ENCODE measurements at regions not wholly inside any gene's neighbourhood (a gene's known extent, or its start where the extent isn't known, plus 50 kb on each side); places are given as distances from the start of the nearest gene placed in this dataset.

- Histone ChIP-seq H3K4me3 (ENCODE audit: low read depth, low read length) (no peak overlapping the region), H3K36me3 (ENCODE audit: control insufficient read depth, insufficient read depth, low read length) (no peaks in the 10 kb centered on the region), H3K27ac (ENCODE audit: low read depth, low read length) (no peak overlapping the region), H3K4me1 (ENCODE audit: control insufficient read depth, insufficient read depth, low read length) (peaks cover 6% of the 10 kb centered on the region), H3K9me3 (ENCODE audit: control insufficient read depth, insufficient read depth, low read depth, low read length) (no peaks in the 10 kb centered on the region), H3K9ac (ENCODE audit: low read length) (no peak overlapping the region), H3K27me3 (ENCODE audit: control insufficient read depth, insufficient read depth, low read length) (no peaks in the 10 kb centered on the region)
Measured at GRCh38 chr10:52542906-52543305, 228.8 kb downstream of the DKK1 start.

- Histone ChIP-seq H3K4me3 (ENCODE audit: low read depth, low read length) (no peak overlapping the region), H3K27me3 (ENCODE audit: control insufficient read depth, insufficient read depth, low read length) (no peaks in the 10 kb centered on the region), H3K4me1 (ENCODE audit: control insufficient read depth, insufficient read depth, low read length) (no peaks in the 10 kb centered on the region), H3K27ac (ENCODE audit: low read depth, low read length) (no peak overlapping the region), H3K9me3 (ENCODE audit: control insufficient read depth, insufficient read depth, low read depth, low read length) (no peaks in the 10 kb centered on the region), H3K36me3 (ENCODE audit: control insufficient read depth, insufficient read depth, low read length) (no peaks in the 10 kb centered on the region), H3K9ac (ENCODE audit: low read length) (no peak overlapping the region)
Measured at GRCh38 chr10:52551046-52551445, 221.5 kb downstream of the MBL2 start.

GRCh38 chr10:52558090-52558489 lies 214.5 kb downstream of the MBL2 start:
- no peak overlapping the region for H3K4me3 ChIP-seq (ENCODE audit: low read depth, low read length)

GRCh38 chr10:52561322-52561721 lies 211.3 kb downstream of the MBL2 start:
- no peak overlapping the region for H3K4me3 ChIP-seq (ENCODE audit: low read depth, low read length)
- no peaks in the 10 kb centered on the region for H3K36me3 ChIP-seq (ENCODE audit: control insufficient read depth, insufficient read depth, low read length)
- no peaks in the 10 kb centered on the region for H3K4me1 ChIP-seq (ENCODE audit: control insufficient read depth, insufficient read depth, low read length)
- H3K27ac ChIP-seq (ENCODE audit: low read depth, low read length): no peak overlapping the region
- no peaks in the 10 kb centered on the region for H3K9me3 ChIP-seq (ENCODE audit: control insufficient read depth, insufficient read depth, low read depth, low read length)
- H3K27me3 ChIP-seq (ENCODE audit: control insufficient read depth, insufficient read depth, low read length): no peaks in the 10 kb centered on the region
- no peak overlapping the region for H3K9ac ChIP-seq (ENCODE audit: low read length)

More at GRCh38 chr10:52558090-52558489, 214.5 kb downstream of the MBL2 start:
- Histone ChIP-seq H3K27me3 (ENCODE audit: control insufficient read depth, insufficient read depth, low read length) (no peaks in the 10 kb centered on the region), H3K9me3 (ENCODE audit: control insufficient read depth, insufficient read depth, low read depth, low read length) (no peaks in the 10 kb centered on the region), H3K9ac (ENCODE audit: low read length) (no peak overlapping the region), H3K36me3 (ENCODE audit: control insufficient read depth, insufficient read depth, low read length) (no peaks in the 10 kb centered on the region), H3K4me1 (ENCODE audit: control insufficient read depth, insufficient read depth, low read length) (no peaks in the 10 kb centered on the region), H3K27ac (ENCODE audit: low read depth, low read length) (no peak overlapping the region)

DNA sequence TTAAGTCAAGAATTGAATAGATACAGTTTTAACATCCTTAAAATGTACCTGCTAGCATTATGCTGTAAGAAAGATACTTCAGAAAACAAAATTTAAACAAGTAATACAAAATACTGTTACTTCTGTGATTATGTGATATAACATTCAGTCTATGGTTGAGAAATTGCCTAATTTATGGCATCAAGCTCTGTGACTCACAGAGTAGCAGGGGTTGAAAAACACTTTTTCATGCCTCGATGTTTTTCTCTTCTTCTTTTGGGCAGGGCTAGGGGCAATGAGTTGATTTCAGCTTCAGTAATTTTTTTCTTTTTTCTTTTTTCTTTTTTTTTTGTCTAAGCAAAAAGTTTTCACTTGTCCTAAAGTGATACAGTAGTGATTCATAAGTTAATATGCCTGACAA lies 209.2 kb downstream of the MBL2 start:
- Histone ChIP-seq H3K9me3 (ENCODE audit: control insufficient read depth, insufficient read depth, low read depth, low read length) (no peaks in the 10 kb centered on the region), H3K4me3 (ENCODE audit: low read depth, low read length) (no peak overlapping the region), H3K27me3 (ENCODE audit: control insufficient read depth, insufficient read depth, low read length) (no peaks in the 10 kb centered on the region), H3K36me3 (ENCODE audit: control insufficient read depth, insufficient read depth, low read length) (no peaks in the 10 kb centered on the region), H3K27ac (ENCODE audit: low read depth, low read length) (no peak overlapping the region), H3K4me1 (ENCODE audit: control insufficient read depth, insufficient read depth, low read length) (no peaks in the 10 kb centered on the region), H3K9ac (ENCODE audit: low read length) (no peak overlapping the region)

DNA sequence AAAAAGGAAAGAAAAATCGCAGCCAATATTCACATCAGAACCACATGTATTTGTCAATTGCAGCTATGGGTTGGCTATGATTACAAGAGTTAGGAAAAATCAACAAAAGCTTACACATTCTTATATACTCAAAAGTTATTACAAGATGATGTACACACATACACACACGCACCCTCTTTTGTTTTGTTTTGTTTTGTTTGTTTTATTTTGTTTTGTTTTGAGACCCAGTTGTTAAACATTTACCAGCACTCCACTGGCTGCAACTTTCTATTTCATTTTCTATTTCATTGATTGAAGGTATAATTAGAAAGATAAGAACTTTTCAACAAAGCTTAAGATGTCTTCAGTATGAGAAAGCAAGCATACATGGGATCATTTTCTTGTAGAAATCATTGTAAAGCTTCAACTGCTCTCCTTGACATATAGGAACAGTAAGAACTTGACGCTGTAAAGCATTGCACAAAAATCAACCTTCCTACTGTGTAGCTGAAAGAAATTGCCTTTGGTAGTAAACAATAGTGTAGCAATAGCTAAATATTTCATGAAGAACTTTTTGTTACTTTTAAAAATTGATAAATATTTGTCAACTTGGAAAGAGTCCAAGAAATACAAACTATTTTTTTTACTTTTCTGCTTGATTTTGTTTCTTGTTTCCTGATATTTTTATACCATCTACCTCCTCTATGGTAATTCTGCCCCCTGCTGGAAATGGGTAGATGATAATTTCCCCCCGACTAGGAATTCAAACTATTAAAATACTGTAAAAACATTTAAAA lies 205.9 kb downstream of the MBL2 start:
- Histone ChIP-seq H3K4me1 (ENCODE audit: control insufficient read depth, insufficient read depth, low read length) (no peaks in the 10 kb centered on the region), H3K27ac (ENCODE audit: low read depth, low read length) (no peak overlapping the region), H3K9me3 (ENCODE audit: control insufficient read depth, insufficient read depth, low read depth, low read length) (no peaks in the 10 kb centered on the region), H3K27me3 (ENCODE audit: control insufficient read depth, insufficient read depth, low read length) (no peaks in the 10 kb centered on the region), H3K4me3 (ENCODE audit: low read depth, low read length) (no peak overlapping the region), H3K36me3 (ENCODE audit: control insufficient read depth, insufficient read depth, low read length) (no peaks in the 10 kb centered on the region), H3K9ac (ENCODE audit: low read length) (no peak overlapping the region)

- H3K27ac ChIP-seq (ENCODE audit: low read depth, low read length): no peak overlapping the region
- no peak overlapping the region for H3K4me3 ChIP-seq (ENCODE audit: low read depth, low read length)
- H3K9me3 ChIP-seq (ENCODE audit: control insufficient read depth, insufficient read depth, low read depth, low read length): no peaks in the 10 kb centered on the region
- H3K36me3 ChIP-seq (ENCODE audit: control insufficient read depth, insufficient read depth, low read length): no peaks in the 10 kb centered on the region
- H3K9ac ChIP-seq (ENCODE audit: low read length): no peak overlapping the region
- H3K4me1 ChIP-seq (ENCODE audit: control insufficient read depth, insufficient read depth, low read length): no peaks in the 10 kb centered on the region
- H3K27me3 ChIP-seq (ENCODE audit: control insufficient read depth, insufficient read depth, low read length): no peaks in the 10 kb centered on the region
Measured at GRCh38 chr10:52567247-52567580, 205.4 kb downstream of the MBL2 start.

GRCh38 chr10:52568309-52568708 lies 204.3 kb downstream of the MBL2 start:
- Histone ChIP-seq H3K9ac (ENCODE audit: low read length) (no peak overlapping the region), H3K27ac (ENCODE audit: low read depth, low read length) (no peak overlapping the region), H3K4me3 (ENCODE audit: low read depth, low read length) (no peak overlapping the region)

GRCh38 chr10:52570490-52570889 lies 202.1 kb downstream of the MBL2 start:
- H3K4me1 ChIP-seq (ENCODE audit: control insufficient read depth, insufficient read depth, low read length): no peaks in the 10 kb centered on the region
- no peaks in the 10 kb centered on the region for H3K27me3 ChIP-seq (ENCODE audit: control insufficient read depth, insufficient read depth, low read length)
- no peaks in the 10 kb centered on the region for H3K9me3 ChIP-seq (ENCODE audit: control insufficient read depth, insufficient read depth, low read depth, low read length)
- no peak overlapping the region for H3K4me3 ChIP-seq (ENCODE audit: low read depth, low read length)
- H3K9ac ChIP-seq (ENCODE audit: low read length): no peak overlapping the region
- H3K27ac ChIP-seq (ENCODE audit: low read depth, low read length): no peak overlapping the region
- no peaks in the 10 kb centered on the region for H3K36me3 ChIP-seq (ENCODE audit: control insufficient read depth, insufficient read depth, low read length)

More at GRCh38 chr10:52568309-52568708, 204.3 kb downstream of the MBL2 start:
- Histone ChIP-seq H3K4me1 (ENCODE audit: control insufficient read depth, insufficient read depth, low read length) (no peaks in the 10 kb centered on the region), H3K36me3 (ENCODE audit: control insufficient read depth, insufficient read depth, low read length) (no peaks in the 10 kb centered on the region), H3K9me3 (ENCODE audit: control insufficient read depth, insufficient read depth, low read depth, low read length) (no peaks in the 10 kb centered on the region), H3K27me3 (ENCODE audit: control insufficient read depth, insufficient read depth, low read length) (no peaks in the 10 kb centered on the region)

DNA sequence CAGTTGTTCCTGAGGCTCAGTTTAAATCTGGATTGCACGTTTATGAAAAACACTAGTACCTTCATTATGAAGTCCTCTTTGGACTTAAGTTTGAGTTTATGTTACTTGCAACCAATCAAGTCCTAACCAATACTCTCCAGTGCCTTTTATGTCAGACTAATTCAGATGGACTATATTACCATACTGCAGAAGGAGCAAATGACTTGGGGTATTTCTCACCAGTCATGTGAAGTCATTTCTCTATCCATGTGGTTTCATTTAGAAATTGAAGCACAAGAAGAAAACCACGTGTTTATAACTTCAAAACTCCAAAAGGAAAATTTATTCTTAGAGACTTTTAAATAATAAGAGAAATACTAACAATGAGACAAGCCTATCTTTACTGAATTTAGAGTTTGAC lies 201.6 kb downstream of the MBL2 start:
- Histone ChIP-seq H3K9me3 (ENCODE audit: control insufficient read depth, insufficient read depth, low read depth, low read length) (no peaks in the 10 kb centered on the region), H3K4me3 (ENCODE audit: low read depth, low read length) (no peak overlapping the region), H3K4me1 (ENCODE audit: control insufficient read depth, insufficient read depth, low read length) (no peaks in the 10 kb centered on the region), H3K36me3 (ENCODE audit: control insufficient read depth, insufficient read depth, low read length) (no peaks in the 10 kb centered on the region), H3K9ac (ENCODE audit: low read length) (no peak overlapping the region), H3K27me3 (ENCODE audit: control insufficient read depth, insufficient read depth, low read length) (no peaks in the 10 kb centered on the region), H3K27ac (ENCODE audit: low read depth, low read length) (no peak overlapping the region)

DNA sequence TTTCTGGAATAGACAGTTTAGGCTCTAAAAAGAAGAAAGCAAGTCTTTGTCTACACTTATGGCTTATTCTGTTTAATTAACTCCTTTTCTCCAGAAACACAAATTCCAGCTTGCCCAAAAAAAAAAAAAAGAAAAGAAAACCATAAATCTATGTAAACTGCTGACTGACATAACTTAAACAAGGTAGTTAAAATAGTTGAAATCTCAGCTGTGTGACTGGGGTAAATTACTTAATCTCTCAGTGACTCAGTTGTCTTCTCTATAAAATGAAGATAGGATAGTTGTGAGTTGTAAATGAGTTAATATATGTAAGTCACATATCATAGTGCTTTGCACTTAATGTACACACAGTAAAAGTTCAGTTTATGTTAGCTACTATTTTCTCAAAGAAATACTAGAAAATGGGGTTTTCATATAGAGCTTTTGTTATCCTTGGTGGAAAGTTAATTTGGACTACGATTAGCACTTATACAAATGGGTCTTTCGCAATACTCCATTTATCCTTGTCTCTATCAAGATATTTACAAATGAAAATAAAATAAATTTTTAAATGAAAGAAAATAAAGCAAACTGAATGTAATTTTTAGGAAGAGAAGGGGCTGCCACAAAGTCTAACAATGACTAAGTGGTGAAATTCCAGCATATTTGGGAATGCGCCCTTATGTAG lies 200.9 kb downstream of the MBL2 start:
- H3K27me3 ChIP-seq (ENCODE audit: control insufficient read depth, insufficient read depth, low read length): no peaks in the 10 kb centered on the region
- no peak overlapping the region for H3K27ac ChIP-seq (ENCODE audit: low read depth, low read length)
- no peak overlapping the region for H3K9ac ChIP-seq (ENCODE audit: low read length)
- H3K36me3 ChIP-seq (ENCODE audit: control insufficient read depth, insufficient read depth, low read length): no peaks in the 10 kb centered on the region
- H3K4me1 ChIP-seq (ENCODE audit: control insufficient read depth, insufficient read depth, low read length): no peaks in the 10 kb centered on the region
- H3K4me3 ChIP-seq (ENCODE audit: low read depth, low read length): no peak overlapping the region
- no peaks in the 10 kb centered on the region for H3K9me3 ChIP-seq (ENCODE audit: control insufficient read depth, insufficient read depth, low read depth, low read length)

All from HUES6 (cell line).